ENCODE measurements at regions not wholly inside any gene's neighbourhood (a gene's known extent, or its start where the extent isn't known, plus 50 kb on each side); places are given as distances from the start of the nearest gene placed in this dataset.

DNA sequence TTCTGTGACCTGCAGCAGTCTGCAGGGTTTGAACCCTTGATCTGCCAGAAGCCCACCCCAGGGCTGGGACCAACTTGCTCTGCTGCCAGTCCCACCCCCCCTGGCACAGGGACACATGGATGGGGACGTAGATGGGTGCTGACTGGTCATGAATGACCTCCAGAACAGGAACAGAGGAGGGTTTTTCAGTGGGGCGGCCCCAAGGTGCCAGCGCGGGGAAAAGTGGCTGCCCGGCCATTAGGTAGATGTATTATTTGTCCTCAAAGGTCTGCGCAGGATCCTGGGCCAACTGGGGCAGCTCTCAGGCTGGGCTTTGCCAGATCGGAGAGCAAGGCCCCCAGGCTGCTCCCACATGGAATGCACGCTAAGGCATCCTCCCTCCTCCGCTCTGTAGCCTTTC is 265.2 kb upstream of the TNRC6C start:
- no peak for DNase-seq (ENCODE audit: low spot score)
- in situ Hi-C loops (cut with MboI; ENCODE audit: low sequenced_read_pairs, unreplicated experiment) = no loop called here
- TF ChIP-seq, protein P1, sequence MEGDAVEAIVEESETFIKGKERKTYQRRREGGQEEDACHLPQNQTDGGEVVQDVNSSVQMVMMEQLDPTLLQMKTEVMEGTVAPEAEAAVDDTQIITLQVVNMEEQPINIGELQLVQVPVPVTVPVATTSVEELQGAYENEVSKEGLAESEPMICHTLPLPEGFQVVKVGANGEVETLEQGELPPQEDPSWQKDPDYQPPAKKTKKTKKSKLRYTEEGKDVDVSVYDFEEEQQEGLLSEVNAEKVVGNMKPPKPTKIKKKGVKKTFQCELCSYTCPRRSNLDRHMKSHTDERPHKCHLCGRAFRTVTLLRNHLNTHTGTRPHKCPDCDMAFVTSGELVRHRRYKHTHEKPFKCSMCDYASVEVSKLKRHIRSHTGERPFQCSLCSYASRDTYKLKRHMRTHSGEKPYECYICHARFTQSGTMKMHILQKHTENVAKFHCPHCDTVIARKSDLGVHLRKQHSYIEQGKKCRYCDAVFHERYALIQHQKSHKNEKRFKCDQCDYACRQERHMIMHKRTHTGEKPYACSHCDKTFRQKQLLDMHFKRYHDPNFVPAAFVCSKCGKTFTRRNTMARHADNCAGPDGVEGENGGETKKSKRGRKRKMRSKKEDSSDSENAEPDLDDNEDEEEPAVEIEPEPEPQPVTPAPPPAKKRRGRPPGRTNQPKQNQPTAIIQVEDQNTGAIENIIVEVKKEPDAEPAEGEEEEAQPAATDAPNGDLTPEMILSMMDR (IDR thresholded peaks at IDR 0.05; ENCODE audit: borderline replicate concordance, control extremely low read depth, extremely low read depth, insufficient read depth, missing control alignments) = no peak

DNA sequence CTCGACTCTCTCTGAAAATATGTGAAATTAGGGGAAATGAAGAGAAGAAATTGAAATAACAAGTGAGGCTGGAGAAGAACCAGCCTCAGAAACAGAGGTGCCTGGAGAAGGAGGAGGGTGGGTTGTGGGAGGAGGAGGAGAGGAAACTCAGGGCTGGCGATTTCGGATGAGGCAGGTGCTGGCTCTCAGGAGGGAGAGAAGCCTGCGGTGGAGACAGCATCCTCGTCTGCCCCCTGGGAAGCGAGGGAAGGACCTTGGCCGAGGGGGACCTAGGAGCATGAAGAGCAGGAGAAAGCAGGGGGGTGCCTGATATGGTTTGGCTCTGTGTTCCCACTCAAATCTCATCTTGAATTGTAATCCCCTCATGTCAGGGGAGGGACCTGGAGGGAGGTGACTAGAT is 264.7 kb upstream of the TNRC6C start:
- DNase-seq (ENCODE audit: low spot score) = no peak
- TF ChIP-seq, protein P1 (IDR thresholded peaks at IDR 0.05; ENCODE audit: borderline replicate concordance, control extremely low read depth, extremely low read depth, insufficient read depth, missing control alignments) = no peak
- in situ Hi-C loops (cut with MboI; ENCODE audit: low sequenced_read_pairs, unreplicated experiment) = no loop called here

DNA sequence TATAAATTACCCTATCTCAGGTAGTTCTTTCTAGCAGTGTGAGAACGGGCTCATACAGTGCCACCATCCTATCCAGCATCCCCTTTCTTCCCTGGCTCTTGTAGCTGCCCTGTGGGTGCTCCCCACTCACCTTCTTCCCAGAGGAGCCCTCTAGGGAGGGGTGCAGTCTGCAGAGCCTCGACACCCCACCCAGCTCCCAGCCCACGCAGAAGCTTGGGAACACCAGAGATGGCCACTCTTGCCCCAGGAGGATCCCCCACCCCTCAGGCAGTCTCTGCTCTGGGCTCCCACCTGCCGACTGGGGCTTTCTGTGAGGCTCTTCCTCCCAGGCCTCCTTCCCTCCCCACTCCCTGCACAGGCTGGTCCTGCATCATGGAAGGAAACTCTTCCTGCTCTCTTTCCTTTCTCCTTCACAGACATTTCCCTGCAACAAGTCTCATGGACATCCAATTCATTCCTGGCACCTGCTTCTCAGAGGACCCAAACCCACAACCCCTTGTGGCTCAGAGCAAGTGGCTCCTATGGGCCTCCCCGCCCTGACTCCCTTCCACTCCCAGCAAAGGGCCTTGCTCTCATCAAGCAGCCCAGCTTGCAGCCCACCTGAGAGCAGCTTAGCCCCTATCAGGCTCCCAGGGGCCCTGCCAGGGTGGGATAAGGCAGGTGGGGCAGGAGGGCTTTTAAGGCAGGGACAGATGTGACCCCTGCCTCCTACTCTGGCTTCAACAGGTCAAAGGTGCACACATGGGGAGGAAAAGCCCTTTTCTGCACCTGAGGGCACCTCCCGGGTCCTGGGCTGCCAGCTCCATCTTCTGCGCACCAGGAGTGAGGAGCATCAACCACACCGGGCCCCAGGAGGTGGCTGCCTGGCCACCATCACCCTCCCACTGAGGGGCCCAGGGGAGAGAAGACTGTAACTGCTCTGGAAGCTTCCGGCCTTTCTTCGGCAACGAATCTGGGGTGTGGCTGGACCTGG is 263.8 kb upstream of the TNRC6C start:
- in situ Hi-C loops (cut with MboI; ENCODE audit: low sequenced_read_pairs, unreplicated experiment) = no loop called here
- no peak for DNase-seq (ENCODE audit: low spot score)
- TF ChIP-seq, protein P1 (IDR thresholded peaks at IDR 0.05; ENCODE audit: borderline replicate concordance, control extremely low read depth, extremely low read depth, insufficient read depth, missing control alignments) = no peak

DNA sequence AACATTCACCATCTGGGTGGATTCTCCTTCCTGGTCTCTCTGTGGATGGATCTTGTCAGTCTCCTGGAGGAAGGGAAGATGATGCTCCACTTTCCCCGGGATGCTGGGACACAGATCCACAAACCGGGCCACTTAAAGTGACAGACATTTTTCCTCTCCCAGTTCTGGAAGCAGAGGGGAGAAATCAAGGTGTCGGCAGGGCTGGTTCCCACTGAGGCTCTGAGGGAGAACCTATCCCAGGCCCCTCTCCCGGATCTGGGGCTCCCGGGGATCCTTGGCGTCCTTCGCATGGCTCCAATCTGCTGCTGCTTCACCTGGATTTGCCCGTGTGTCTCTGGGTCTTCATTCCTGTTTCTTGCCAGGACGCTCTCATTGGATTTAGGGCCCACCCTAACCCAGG is 263.1 kb upstream of the TNRC6C start:
- in situ Hi-C loops (cut with MboI; ENCODE audit: low sequenced_read_pairs, unreplicated experiment) = no loop called here
- TF ChIP-seq, protein P1 (IDR thresholded peaks at IDR 0.05; ENCODE audit: borderline replicate concordance, control extremely low read depth, extremely low read depth, insufficient read depth, missing control alignments) = no peak
- DNase-seq (ENCODE audit: low spot score) = no peak

DNA sequence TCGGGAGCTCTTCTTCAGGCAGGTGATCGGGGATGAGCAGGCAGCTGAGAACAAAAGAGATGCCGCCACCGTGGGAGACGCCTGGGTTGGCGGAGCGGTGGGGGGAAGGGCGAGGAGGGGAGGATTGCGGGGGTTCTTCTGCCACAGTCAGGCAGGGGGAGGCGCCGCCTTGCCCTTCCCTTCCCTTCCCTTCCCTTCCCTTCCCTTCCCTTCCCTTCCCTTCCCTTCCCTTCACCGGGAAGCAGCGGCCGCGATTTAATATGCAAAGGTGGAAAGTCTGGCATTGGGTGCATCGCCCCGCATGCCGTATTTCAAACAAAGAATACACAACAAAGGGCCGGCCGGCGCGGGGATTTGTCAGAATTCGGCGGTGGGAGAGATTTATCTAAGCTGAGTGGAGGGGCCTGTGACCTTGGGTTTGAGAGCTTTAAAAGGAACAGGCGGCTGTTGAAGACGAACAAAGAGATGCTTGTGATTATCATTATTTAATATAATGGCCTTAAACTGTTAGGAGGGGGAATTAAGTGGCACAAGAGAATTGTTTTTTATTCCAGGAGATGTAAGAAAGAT is 262.3 kb upstream of the TNRC6C start:
- in situ Hi-C loops (cut with MboI; ENCODE audit: low sequenced_read_pairs, unreplicated experiment) = no loop called here
- no peak for DNase-seq (ENCODE audit: low spot score)
- TF ChIP-seq, protein P1 (IDR thresholded peaks at IDR 0.05; ENCODE audit: borderline replicate concordance, control extremely low read depth, extremely low read depth, insufficient read depth, missing control alignments) = no peak

DNA sequence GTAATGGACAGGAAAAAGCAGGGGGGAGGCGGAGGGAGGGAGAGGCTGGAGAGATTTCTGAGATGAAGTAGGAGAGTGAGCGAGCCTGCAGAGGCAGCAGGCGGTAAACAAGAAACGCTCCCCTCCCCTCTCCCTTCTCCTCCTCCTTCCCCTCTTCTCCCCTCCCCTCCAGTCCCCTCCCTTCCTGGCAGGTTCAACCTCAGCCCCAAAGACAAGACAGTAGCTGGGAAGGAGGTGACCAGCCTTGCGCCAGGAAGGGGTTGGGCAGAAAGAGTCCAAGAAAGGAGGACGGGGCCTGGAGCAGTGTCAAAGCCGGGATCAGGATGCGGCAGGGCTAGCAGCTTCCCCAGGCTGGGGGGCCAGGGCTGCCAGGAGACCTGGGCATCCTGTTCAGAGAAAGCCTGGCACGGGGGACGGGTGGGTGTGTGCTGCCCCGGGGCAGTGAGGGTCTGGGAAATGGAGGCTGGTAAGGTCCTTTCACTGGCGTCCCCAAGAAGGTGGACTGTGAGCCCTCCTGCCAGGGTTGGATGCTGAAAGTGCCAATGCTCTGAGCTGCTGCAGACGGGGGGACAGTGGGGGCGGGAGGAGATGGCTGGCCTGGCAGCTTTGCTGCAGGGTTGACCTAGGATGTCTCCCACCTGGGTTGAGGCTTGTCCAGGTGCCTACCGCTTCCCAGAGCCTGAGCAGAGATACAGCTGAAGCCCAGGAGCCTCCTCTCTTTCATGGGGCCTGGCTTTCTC is 261.6 kb upstream of the TNRC6C start:
- in situ Hi-C loops (cut with MboI; ENCODE audit: low sequenced_read_pairs, unreplicated experiment) = no loop called here
- TF ChIP-seq, protein P1 (IDR thresholded peaks at IDR 0.05; ENCODE audit: borderline replicate concordance, control extremely low read depth, extremely low read depth, insufficient read depth, missing control alignments) = no peak
- no peak for DNase-seq (ENCODE audit: low spot score)
